Activated T-cell treated with anti-CD3 and anti-CD28 coated beads for 1 hour (primary cell): ENCODE measurements at regions not wholly inside any gene's neighbourhood (a gene's known extent, or its start where the extent isn't known, plus 50 kb on each side); places are given as distances from the start of the nearest gene placed in this dataset.
"Not testable (repeated sequence)": the region's sequence is repeated elsewhere in the genome, so short reads cannot be mapped to it uniquely, and the experiment has no call there.

Experiments
- DNase-seq: peaks from one replicate; pipeline ENCODE4 v3.0.0-alpha.2; 2020; ENCODE audit warnings: low read depth

DNA sequence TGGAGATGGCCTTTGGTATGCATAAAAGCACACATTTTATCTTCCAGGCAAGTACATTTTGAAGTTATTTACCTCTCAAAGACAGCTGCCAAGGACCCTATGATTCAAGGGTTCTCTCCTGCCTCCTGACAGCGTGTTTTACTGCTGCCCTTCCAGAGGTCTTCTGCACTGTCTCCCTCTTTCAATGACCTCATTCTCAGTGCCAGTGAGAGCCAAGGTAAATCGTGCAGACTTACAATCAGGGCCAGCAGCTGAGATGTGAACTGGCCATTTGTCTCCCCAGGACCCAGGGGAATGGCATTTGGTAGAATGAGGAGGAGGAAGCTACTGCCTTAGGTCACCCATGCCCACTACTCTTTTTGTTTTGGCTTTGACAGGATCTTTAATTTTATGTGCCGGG is 84.2 kb upstream of the FGGY start:
- DNase-seq, result no peak

DNA sequence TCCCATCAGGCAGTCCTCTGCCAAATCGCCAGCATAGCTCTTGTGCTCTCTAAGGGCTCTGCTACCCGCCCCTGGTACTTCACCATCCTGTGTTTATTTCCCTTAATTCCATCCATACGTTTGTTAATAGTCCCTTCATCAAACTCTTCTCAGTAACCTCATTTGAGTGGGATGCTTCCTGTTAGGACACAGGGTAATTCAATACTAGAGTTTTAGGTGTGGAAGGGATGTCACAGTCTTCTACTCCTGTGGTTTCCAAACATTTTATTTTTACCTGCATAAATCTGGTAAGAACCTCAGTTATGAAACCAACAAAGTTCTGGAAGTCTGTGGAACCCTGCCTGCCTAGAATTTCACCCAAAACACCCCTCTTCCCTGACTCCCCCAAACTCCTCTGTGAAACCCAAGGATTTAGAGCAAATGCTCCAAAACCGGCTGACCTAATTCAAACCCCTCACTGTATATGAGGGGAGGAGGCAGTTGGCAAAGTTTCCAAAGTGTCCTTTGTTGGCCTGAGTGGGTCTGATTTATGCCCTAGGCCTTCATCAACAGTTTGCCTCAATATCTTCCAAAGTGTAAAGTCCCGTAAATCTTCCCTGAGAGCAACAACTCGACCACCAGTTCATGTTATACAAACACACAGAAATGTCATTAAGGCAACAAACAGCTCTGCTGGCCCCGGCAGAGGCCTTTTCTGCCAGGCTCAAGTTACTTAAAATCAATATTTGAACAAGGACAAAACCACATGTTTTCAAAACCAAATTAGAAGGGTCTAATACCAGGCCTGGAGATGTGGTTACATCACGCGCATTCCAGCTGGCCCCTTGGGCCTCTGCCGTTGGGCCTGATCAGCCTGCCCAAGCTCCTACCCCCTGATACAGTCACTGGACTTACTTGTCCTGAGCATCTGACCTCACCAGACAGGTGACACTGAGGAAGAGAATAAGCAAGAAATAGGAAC is 82.4 kb upstream of the FGGY start:
- no peak for DNase-seq

DNA sequence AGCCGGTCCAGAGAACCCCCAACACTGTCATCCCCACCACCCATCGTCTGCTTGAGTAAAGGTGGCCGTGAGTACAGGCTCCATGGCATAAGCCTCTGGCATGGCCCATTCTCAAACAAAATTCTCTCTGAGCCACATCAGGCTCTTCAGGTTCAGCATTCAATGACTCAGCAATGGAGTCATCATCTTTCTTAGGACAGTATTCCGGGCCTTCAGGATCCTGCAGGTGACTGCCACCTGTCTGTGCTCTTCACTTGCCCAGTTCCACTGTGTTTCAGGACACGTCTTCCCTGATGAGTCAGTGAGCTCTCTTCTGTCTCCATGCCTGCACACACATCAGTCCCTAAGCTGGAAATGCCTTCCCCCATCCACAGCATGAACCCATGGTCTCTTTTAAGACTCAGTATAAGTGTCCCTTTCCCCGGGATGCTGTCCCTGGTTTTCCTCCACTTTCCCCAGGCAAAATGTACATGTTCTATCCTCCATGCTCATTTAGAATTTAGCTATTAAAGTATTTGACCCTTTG is 81.1 kb upstream of the FGGY start:
- DNase-seq, result no peak

DNA sequence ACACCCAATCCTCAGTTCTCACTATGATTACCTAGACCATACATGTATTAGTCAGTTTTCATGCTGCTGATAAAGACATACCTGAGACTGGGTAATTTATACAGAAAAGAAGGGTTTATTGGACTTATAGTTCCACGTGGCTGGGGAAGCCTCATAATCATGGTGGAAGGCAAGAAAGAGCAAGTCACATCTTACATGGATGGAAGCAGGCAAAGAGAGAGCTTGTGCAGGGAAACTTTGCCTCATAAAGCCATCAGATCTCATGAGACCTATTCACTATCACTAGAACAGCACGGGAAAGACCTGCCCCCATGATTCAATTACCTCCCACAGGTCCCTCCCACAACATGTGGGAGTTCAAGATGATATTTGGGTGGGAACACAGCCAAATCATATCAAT is 79.5 kb upstream of the FGGY start:
- DNase-seq, result not testable (repeated sequence)

DNA sequence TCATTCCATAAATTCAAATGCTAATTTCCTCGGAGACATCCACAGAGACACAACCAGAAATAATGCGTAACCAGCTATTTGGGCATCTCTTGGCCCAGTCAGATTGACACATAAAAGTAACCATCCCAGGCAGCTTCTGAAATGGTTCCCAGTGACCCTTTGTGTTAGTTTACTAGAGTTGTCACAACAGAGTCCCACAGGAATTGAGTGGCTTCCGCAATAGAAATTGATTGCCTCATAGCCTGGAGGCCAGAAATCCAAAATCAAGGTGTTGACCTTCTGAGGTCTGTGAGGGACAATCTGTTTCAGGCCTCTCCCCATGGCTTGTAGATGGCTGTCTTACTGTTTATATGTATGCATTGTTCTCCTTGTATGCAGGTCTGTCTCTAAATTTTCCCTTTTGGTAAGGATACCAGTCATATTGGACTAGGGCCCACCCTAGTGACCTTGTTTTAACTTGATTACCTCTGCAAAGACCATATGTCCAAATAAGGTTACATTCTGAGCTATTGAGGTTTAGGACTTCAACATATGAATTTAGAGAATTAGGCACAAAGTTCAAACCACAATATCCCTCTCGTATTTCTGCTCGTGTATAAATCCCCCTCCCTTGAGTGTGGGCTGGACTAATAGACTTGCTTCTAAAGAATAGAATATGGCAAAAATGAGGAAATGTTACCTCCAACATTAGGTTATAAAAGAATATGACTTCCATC is 78.2 kb upstream of the FGGY start:
- no peak for DNase-seq

DNA sequence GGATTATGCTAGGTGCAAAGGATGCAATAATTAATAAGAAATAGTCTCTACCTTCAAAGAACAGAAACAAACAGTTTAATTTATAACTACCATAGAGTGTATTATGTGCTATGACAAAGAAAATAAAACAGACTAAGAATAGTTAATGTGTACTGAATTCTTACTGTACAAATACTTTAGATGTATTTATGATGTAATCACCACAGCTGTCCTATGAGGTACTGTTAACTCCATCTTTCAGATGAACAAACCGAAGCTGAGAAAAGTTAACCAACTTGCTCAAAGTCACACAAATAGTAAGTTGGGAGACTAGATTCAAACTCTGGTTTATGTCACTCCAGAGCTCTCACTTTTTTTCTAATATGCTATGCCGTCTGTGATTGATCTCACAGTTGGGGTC is 77.0 kb upstream of the FGGY start:
- no peak for DNase-seq

DNA sequence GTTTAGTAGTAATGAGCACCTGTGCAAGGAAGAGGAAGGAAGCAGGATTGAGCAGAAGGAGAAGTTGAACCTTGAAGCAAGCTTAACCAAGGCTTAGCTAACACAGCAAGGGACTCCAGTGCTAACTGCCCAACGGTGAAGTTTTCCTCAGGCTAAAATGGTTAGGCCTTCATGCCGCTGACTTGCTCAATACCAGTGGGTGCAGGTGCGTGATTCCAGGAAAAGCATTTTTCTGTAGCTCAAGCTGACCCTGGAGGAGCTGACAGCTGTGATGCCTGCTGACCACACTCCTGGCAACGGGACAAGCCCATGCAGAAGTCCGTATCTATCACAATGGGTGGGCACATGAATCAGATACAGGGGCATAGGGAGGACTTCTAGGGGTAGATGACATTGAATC is 76.5 kb upstream of the FGGY start:
- no peak for DNase-seq

DNA sequence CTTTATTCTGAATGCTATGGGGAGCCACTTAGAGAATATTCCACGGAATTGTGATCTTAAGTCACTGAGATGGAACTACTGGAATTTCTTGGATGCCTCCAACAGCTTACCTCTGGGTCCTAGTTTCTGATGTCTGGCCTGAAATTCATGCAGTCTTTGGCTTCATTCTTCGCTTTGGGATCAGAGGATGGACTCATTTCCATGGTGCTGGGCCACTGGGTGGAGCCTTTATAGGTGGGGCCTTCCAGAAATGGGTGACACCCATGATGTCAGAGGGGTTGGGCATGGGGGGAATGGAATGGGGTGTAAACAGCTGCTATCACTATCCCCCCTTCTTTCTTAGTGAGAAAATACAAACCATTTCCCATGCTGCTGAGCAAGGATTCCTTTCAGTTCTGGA is 73.7 kb upstream of the FGGY start:
- no peak for DNase-seq

DNA sequence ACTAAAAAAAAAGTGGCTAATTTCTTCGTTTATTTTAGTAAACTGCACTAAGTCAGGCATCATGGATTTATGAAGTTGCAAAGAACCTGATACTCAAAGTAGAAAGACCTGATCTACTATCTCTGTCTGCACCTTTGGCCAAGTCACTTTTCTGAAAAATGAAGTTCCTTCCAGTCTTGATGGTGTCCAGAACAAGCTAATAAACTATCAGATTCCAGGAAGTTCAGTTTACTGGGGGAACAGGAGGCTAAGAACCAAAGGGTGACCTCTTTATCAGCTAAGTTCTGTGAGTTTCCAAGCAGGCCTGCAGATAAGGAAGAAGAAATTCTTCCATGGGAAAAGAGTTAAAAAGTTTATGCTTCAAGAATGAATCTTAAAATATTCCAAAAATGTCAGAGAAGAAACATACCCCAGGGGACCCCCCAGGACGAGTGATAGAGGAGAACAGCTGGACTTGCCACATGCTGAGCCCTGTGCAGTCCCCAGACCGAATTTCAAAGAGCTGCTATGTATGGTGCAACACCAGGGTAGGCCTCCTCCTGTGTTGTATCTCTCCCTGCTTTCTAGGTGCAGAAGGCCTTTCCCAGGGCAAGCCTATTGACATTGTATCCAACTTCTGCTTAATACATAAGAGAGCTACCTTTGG is 72.8 kb upstream of the FGGY start:
- DNase-seq, result no peak

DNA sequence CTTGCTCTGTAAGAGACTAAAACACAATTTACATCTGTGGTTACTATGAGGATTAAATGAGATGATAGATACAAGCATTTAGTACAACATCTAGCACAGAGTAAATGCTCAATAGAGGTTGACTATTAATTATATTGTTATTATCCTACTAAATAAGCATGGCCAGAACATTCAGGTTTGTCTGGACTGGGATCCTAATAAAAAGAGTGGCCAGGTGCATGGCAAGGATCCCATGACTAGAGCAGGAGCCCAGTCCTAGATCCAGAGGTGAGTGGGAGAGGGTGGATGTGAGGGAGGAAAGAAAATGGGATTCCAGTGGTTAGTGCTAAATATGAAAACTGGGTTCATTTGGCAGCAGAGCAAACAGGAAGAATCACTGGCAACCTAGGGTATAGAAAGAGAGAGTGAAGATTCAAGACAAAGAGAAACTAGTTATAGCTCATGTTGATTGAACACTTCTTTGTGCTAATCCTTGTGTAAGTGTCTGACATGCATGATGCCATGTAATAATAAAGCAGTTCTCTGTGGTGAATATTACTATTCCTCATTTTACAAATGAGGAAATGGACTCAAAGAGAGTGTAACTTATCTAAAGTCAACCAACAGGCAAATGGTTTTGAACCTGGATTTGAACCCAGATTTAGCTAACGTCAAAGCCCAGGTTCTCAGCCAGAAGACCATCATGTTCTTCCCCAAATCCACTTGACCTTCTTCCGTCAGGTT is 71.1 kb upstream of the FGGY start:
- no peak for DNase-seq

DNA sequence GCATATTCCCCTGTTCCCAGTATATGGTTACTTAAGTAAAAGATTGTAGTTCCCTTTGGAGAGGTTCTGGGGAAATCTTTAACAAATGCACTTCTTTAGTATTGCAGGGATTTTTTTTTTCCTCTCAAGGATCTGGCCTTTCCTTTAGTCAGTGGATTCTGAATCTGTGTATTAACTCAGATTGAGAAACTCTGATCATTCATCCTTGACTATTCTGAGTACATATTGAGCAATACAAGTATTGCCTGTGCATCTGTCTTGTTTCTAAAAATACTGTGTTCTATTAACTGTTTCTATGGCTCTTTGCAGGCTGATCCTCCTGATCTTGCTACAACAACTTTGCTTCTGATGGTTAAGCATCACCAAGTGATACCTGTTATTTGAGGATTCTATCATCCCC is 67.8 kb upstream of the FGGY start:
- no peak for DNase-seq

DNA sequence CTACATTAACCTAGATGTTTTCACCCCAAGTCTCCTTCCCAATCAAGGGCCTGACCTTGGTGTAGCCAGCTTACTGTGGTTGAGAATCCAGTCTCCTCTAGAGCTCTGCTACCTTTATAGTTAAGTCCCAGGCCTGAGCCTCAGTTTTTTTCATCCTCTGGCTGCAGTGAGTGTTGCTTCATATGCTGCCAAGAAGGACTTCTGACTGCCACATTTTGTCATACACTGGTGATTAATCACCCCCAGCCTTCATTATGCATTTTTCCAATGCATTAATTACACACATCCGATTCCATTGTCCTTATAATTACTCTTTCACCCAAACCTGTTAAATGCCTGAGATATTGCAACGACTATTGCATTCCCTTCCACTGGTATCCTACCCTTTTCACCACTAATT is 66.3 kb upstream of the FGGY start:
- DNase-seq, result no peak

DNA sequence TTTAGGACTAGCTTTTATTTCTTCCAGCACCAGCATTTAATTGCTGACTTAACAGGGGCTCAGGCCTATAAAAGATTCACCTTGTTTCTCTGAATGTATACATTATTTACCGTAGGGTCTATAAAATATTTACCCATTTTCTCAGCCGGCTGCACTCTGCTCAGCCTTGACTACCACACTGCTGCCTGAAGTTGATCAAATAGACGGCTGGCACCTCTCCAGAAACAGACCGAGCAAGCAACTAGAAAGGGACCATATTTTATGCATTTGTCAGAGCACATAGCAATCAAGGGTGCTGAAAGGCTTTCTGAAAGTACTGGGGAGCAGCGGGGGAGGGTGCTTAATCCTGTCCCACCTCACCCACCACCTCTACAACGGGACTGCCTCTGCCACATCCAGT is 64.7 kb upstream of the FGGY start:
- DNase-seq, result no peak

DNA sequence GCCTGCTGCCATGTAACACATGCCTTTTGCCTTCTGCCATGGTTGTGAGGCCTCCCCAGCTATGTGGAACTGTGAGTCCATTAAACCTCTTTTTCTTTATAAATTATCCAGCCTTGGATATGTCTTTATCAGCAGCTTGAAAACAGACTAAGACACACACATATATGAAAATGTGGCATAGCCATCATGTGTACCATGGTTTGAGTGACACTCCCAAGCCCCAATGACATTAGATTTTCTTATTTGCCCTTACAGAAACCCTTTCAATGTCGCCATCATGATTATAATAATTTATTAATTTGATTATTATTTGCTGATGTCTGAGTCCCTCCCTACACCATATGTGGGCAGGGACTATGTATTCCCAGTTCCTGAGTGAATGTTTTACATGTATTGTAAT is 63.5 kb upstream of the FGGY start:
- no peak for DNase-seq

DNA sequence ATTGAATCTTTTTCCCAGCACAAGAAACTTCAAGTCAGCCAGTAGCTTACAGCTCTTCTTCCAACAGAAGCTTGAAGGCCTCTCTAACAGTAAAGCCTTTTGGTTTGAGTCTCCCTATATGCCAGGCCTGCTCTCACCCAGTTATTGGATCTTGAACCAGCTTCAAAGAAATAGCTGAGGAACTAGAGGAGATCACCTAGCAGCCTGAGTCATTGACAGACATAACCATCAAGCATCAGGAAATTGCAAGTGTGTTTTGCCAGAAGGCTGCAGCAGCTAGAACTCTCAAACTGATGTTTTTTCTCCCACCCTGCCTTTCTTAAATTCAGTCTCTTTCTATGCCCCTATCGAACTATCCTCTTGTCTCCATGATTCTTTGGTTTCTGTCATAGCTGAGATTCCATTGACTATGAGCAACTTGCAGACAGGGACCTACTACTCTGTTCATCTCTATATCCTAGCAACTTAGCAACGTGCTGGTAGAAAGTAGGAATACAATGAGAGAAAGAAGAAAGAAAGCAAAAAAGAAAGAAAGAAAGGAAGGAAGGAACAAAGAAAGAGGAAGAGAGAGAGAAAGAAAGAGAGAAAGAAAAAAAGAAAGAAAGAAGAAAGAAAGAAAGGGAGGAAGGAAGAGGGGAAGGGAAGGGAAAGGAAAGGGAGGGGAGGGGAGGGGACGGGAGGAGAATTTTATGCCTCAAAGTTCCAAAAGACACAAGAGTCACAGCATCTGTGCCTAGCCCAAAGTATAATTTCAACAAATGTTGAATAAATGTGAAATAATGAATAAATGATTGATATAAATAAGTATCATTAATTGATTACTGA is 60.0 kb upstream of the FGGY start:
- no peak for DNase-seq

DNA sequence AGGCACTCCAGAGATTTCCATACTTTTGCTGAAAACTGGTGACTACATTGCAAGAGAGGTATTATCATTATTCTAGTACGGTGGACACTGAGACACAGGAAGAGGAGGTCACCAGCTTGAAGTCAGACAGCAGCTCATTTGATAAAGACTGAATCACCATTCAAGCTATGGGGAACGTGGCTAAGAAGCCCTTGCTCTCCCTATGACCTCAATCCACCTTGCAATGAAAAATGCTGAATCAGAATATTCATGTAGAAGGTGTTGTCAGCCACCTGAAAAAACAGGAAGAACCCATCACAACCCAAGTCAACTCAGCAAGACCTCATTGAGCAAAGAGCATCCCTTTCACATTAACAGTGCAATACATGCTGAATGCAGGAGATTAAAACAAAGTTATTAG is 59.0 kb upstream of the FGGY start:
- no peak for DNase-seq

DNA sequence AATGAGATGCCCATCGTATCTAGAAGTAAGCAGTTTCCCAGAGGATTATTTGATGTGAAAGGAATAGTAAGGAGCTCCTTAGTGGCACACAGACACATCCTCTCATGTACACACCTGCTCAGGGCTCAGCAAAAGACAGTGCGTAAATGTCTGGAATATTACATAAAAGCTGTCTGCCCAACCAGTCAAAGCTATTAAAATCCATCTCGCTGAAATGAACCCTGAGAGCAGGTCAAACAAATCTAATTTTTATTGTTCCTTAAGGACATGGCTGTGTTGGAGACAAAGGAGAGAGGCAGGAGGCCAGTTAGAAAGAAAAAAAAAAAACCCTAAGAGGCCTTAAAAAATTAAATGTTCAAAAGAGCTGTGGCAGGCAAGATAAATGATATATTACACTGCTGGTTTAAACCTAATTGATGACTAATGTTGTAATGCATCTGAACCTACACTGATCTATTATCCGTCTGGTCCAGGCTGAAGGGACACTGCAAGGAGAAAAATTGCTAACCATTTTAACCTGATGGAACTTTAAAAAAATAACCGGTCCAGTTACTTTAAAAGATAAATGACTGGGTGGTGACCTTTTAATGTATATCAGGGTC is 58.5 kb upstream of the FGGY start:
- no peak for DNase-seq

DNA sequence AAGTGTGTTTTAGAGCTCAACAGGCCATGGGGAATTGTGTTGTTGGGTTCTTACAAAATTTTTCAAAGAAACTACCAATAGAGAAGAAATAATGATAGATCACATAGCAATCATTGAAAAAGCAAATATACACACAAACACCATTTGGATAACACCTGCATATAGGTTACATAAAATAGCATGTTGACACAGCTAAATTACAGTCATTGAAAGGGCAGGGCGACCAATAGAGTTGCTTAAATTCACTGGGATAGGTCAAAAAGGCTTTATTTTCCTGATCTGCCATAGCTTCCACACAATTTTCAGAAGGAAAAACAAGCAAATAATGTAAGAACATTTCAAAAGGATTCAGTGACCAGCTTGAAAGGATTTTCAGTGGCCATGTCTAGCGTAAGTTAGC is 57.9 kb upstream of the FGGY start:
- no peak for DNase-seq

DNA sequence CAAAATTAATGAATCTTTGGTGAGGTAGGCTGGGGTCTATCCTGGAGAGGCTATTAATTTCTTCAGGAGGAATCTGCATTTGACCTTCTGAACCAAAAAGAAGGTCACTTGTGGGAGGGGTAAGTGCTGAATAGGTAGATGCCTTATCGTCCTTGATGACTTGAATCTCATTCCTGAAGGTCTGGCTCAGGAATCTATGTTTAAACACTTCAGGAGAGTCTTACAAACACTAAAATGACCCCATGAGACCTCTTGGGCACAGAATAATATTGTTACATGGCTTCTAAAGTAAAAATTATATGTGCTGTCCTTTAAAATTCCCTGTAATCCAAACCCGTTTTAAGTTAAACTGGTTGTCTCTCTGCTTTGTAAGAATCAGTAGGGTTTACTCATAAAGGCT is 55.0 kb upstream of the FGGY start:
- no peak for DNase-seq

DNA sequence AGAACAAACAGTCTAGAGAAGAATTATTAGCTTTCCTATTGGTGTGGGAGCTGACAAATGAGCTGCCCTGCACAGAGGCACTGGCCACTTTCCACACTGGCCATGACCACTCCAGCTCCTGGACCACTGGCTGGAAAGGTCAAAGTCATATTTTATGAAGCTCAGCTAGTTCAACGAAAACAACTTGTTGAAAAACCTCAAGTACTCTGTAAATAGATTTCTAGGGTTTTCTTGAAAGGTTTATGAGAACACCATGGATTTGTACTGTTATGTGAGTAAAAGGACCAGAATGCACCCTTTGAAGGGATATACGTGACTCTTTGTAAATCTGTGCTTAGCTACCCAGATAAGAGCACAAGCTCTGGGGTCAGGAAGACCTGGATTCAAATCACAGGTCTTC is 54.5 kb upstream of the FGGY start:
- DNase-seq, result no peak

DNA sequence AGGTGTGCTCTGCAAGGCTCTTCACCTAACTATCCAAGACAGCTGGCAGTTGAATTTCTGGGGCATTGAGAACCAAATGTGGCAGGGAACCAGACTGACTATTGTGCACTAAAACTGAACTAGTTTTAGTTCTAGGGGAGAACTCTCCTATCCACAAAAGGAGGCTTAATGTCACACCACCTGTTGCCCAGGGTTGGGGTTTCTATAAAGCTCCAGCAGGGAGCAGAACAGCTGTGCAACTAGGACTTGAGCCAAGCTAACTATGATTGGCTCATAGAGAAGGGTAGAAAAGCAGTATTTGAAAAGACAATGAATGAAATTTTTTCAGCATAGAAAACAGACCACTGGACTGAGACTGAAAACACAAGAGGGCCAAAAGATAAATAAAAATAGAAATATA is 53.3 kb upstream of the FGGY start:
- DNase-seq, result no peak
